Stomach (tissue), 8 donors: ENCODE measurements at regions not wholly inside any gene's neighbourhood (a gene's known extent, or its start where the extent isn't known, plus 50 kb on each side); places are given as distances from the start of the nearest gene placed in this dataset.

Experiments used
- DNase-seq, 2 donors: peaks; one replicate each; pipeline versions ENCODE4 v3.0.0 to v3.0.0-alpha.2; 2013 to 2019
- H3K27ac ChIP-seq, 5 donors: fragments of 200-600 bp in 4 of 5; sonication (generic) in 4 of 5; one replicate each; pipeline ENCODE4 v1.5.1; 2013 to 2019; ENCODE audit warnings: mild to moderate bottlenecking in 1 of 5, moderate library complexity in 1 of 5
- H3K27me3 ChIP-seq, 3 donors: fragments of 200-600 bp; sonication (generic); one replicate each; pipeline ENCODE4 v1.5.1; 2017 to 2019; ENCODE audit warnings: mixed run types in 1 of 3
- H3K36me3 ChIP-seq, 4 donors: fragments of 200-600 bp; sonication (generic); 1 replicate in 3 of 4; 2 replicates in 1 of 4; pipeline ENCODE4 v1.5.1; 2016 to 2019
- H3K4me1 ChIP-seq, 4 donors: fragments of 200-600 bp; sonication (generic); one replicate each; pipeline ENCODE4 v1.5.1; 2016 to 2019
- H3K4me3 ChIP-seq, 4 donors: fragments of 200-600 bp; sonication (generic) in 3 of 4; one replicate each; pipeline ENCODE4 v1.5.1; 2016 to 2019; ENCODE audit warnings: mild to moderate bottlenecking in 1 of 4
- H3K9me3 ChIP-seq, 4 donors: fragments of 200-600 bp; sonication (generic); one replicate each; pipeline ENCODE4 v1.5.1; 2016 to 2019
- EP300 ChIP-seq: sonication (generic); formaldehyde crosslinking; IDR thresholded peaks from one replicate; pipeline ENCODE4 v1.6.1; 2017; ENCODE audit warnings: antibody characterized with exemption
- POLR2A ChIP-seq, 4 donors: fragments of 450-650 bp; IDR thresholded peaks; one replicate each; pipeline ENCODE4 v1.6.1; 2016; ENCODE audit warnings: antibody characterized with exemption in 4 of 4, control low read depth in 2 of 4, mild to moderate bottlenecking in 1 of 4, moderate library complexity in 1 of 4
- POLR2AphosphoS5 ChIP-seq, 3 donors: sonication (generic); formaldehyde crosslinking; IDR thresholded peaks; one replicate each; pipeline ENCODE4 v1.6.1; 2016; ENCODE audit warnings: antibody characterized with exemption in 3 of 3
- WGBS, 5 donors: extraction: QIAGEN DNeasy Blood & Tissue Kit in 3 of 5; methylation state at CpG; one replicate each; pipeline versions ENCODE4 v1.1.5 to v1.1.7; 2013 to 2018; 5-methylcytosine and 5-hydroxymethylcytosine counted together
- intact Hi-C: fragments of 100-400 bp; cut with DNase I; formaldehyde crosslinking; loops from one replicate; pipeline ENCODE4 v1.15.1; 2023; ENCODE audit warnings: low total_unique reads
- TF ChIP-seq, protein P1 (sequence below), 7 experiments: fragments of 450-650 bp in 4 of 7; fragments of 200-600 bp in 3 of 7; sonication (generic) in 3 of 7; IDR thresholded peaks; one replicate each; pipeline ENCODE4 v1.5.1; 2016 to 2019; ENCODE audit warnings: antibody characterized with exemption in 7 of 7, control low read depth in 2 of 7, mild to moderate bottlenecking in 1 of 7
- donor health status: healthy with polysubstance abuse.
- donor health status: Bipolar disorder and iron deficiency.
- donor health status: healthy.

GRCh38 chr4:125770814-125771398 is 456.2 kb downstream of the FAT4 start:
- DNase-seq = no peak
- H3K36me3 ChIP-seq = no peaks in the 10 kb centered on the region
- no peak overlapping the region for H3K4me3 ChIP-seq
- H3K27ac ChIP-seq = no peak overlapping the region
- intact Hi-C loops = no loop called here
- no peaks in the 10 kb centered on the region for H3K4me1 ChIP-seq
- WGBS, 5 donors = 57 to 75% (median 64%) methylated on average over 6 of the region's 6 CpGs
- TF ChIP-seq, protein P1, sequence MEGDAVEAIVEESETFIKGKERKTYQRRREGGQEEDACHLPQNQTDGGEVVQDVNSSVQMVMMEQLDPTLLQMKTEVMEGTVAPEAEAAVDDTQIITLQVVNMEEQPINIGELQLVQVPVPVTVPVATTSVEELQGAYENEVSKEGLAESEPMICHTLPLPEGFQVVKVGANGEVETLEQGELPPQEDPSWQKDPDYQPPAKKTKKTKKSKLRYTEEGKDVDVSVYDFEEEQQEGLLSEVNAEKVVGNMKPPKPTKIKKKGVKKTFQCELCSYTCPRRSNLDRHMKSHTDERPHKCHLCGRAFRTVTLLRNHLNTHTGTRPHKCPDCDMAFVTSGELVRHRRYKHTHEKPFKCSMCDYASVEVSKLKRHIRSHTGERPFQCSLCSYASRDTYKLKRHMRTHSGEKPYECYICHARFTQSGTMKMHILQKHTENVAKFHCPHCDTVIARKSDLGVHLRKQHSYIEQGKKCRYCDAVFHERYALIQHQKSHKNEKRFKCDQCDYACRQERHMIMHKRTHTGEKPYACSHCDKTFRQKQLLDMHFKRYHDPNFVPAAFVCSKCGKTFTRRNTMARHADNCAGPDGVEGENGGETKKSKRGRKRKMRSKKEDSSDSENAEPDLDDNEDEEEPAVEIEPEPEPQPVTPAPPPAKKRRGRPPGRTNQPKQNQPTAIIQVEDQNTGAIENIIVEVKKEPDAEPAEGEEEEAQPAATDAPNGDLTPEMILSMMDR (IDR thresholded peaks at IDR 0.05) = no peak
- TF ChIP-seq POLR2A (IDR thresholded peaks at IDR 0.05) (no peak), EP300 (no peak), POLR2AphosphoS5 (IDR thresholded peaks at IDR 0.05) (no peak)
- peaks cover 0 to 2% (median under 1%) of the 10 kb centered on the region in 4 donors for H3K9me3 ChIP-seq
- H3K27me3 ChIP-seq = no peaks in the 10 kb centered on the region

- Histone ChIP-seq H3K9me3 (peaks cover 0 to 10% (median 5%) of the 10 kb centered on the region in 4 donors), H3K4me1 (no peaks in the 10 kb centered on the region), H3K4me3 (no peak overlapping the region), H3K27me3 (no peaks in the 10 kb centered on the region), H3K36me3 (no peaks in the 10 kb centered on the region), H3K27ac (no peak overlapping the region)
- no peak for DNase-seq
- 89 to 95% (median 91%) methylated on average over 1 of the region's 1 CpG for WGBS, 5 donors
- no peak for TF ChIP-seq EP300
- TF ChIP-seq POLR2A (IDR thresholded peaks at IDR 0.05) = no peak
- TF ChIP-seq, protein P1 (IDR thresholded peaks at IDR 0.05) = no peak
- no peak for TF ChIP-seq POLR2AphosphoS5 (IDR thresholded peaks at IDR 0.05)
- intact Hi-C loops = no loop called here
Measured at GRCh38 chr4:125772680-125773079, 457.9 kb downstream of the FAT4 start.

DNA sequence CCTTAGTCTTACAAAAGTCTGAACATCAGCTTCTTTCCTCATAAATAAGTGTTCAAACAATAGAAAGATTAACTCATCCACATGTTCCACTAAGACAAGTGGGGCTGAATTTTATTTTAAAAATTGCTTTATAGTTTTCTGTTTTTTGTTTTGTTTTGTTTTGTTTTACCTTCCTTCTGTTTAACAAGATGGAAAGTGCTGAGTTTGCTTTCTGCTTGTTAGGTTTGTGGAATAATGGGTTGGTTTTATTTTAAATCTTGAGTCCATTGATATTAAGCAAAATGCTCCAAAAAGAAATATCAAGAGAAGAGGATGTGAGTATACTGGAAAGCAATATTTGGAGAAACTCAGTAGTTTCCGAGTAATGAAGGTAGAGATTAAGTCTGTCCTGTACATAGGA is 458.7 kb downstream of the FAT4 start:
- intact Hi-C loops = no loop called here

DNA sequence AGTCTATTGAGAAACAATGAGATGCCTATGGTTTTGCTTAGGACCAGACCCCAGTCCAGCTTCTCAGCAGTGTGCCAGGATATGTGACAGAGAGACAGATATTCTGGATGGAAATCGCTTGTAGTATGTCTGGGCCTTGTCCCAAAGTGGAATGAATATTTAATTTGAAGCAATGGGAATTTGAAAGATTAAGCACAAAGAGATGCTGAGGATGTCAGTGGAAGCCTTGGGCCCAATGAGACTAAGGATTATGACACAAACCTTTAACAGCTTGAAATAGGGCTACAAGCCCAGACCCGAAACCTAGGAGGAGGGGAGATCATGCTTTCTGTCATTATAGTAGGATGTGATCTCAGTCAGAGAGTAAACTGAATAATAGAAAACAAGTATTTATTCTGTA is 459.2 kb downstream of the FAT4 start:
- no peaks in the 10 kb centered on the region for H3K36me3 ChIP-seq
- no peak for TF ChIP-seq EP300
- intact Hi-C loops = no loop called here
- DNase-seq = no peak
- WGBS, 5 donors = 79 to 89% (median 83%) methylated on average over 2 of the region's 2 CpGs
- H3K9me3 ChIP-seq = peaks cover 0 to 10% (median 5%) of the 10 kb centered on the region in 4 donors
- no peaks in the 10 kb centered on the region for H3K27me3 ChIP-seq
- no peaks in the 10 kb centered on the region for H3K4me1 ChIP-seq
- H3K4me3 ChIP-seq = no peak overlapping the region
- H3K27ac ChIP-seq = no peak overlapping the region

More for the DNA sequence above, 458.7 kb downstream of the FAT4 start:
- Histone ChIP-seq H3K27me3 (no peaks in the 10 kb centered on the region), H3K9me3 (peaks cover 0 to 10% (median 5%) of the 10 kb centered on the region in 4 donors), H3K36me3 (no peaks in the 10 kb centered on the region), H3K27ac (no peak overlapping the region), H3K4me3 (no peak overlapping the region), H3K4me1 (no peaks in the 10 kb centered on the region)
- 80 to 93% (median 93%) methylated on average over 1 of the region's 1 CpG for WGBS, 5 donors
- no peak for TF ChIP-seq EP300
- TF ChIP-seq POLR2A (IDR thresholded peaks at IDR 0.05) = no peak
- TF ChIP-seq POLR2AphosphoS5 (IDR thresholded peaks at IDR 0.05) = no peak
- TF ChIP-seq, protein P1 (IDR thresholded peaks at IDR 0.05) = no peak
- no peak for DNase-seq

DNA sequence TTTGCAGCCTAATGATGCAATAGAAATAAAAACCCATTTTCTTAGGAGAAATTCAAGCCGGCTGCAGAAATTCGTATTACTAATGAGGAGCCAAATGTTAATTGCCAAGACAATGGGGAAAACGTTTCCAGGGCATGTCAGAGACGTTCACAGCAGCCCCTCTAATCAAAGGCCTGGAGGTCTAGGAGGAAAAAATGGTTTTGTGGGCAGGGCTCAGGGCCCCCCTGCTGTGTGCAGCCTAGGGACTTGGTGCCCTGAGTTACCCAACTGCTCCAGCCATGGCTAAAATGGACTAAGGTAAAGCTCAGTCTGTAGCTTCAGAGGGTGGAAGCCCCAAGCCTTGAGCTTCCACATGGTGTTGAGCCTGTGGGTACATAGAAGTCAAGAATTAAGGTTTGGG is 461.4 kb downstream of the FAT4 start:
- H3K27me3 ChIP-seq = no peaks in the 10 kb centered on the region
- H3K4me1 ChIP-seq = no peaks in the 10 kb centered on the region
- whole genome bisulfite sequencing, 5 donors = 63 to 75% (median 67%) methylated on average over 4 of the region's 4 CpGs
- H3K27ac ChIP-seq = no peak overlapping the region
- no peaks in the 10 kb centered on the region for H3K36me3 ChIP-seq
- no peak for DNase-seq
- H3K4me3 ChIP-seq = no peak overlapping the region
- intact Hi-C loops = no loop called here
- peaks cover 0 to 10% (median 5%) of the 10 kb centered on the region in 4 donors for H3K9me3 ChIP-seq
- TF ChIP-seq POLR2AphosphoS5 (IDR thresholded peaks at IDR 0.05) (no peak), EP300 (no peak), POLR2A (IDR thresholded peaks at IDR 0.05) (no peak)
- TF ChIP-seq, protein P1 (IDR thresholded peaks at IDR 0.05) = no peak
